ENCODE measurements at regions not wholly inside any gene's neighbourhood (a gene's known extent, or its start where the extent isn't known, plus 50 kb on each side); places are given as distances from the start of the nearest gene placed in this dataset.

DNA sequence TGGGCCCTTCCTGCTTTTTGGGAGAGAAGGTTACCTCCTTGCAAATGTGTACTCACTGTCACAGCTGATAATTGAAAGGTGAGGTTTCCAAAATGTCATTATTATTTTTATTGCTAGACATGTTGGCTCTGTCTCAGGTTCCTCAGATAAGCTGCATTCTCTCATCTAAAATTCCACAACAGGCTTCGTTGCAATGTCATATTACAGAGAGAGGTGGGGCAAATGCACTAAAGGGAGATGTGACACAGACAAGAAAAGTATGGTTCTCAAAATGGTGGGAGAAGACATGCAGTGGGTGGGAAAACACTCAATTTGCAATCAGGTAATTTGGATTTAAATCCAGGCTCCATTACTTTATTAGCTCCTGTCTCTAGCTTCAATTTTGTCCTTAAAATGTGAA lies 256.4 kb upstream of the POU3F2 start:
- DNase-seq: no peak

DNA sequence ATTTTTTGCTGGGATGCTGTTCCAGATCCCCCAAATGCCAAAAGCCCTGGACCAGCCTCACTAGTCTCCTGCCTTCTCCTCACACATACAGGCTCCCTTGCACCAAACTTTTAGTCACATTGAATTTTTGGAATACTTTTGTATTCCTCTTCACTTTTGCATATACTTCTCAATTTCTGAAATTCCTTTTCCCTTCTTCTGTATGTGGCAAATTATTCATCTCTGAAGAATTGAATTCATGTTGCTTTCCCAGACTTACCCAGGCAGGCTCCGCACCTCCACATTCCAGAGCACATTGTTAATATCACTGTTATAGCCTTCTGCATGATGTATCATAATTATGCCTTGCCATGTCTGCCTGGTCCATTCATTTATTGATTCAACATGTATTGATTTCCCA lies 255.3 kb upstream of the POU3F2 start:
- DNase-seq: no peak

DNA sequence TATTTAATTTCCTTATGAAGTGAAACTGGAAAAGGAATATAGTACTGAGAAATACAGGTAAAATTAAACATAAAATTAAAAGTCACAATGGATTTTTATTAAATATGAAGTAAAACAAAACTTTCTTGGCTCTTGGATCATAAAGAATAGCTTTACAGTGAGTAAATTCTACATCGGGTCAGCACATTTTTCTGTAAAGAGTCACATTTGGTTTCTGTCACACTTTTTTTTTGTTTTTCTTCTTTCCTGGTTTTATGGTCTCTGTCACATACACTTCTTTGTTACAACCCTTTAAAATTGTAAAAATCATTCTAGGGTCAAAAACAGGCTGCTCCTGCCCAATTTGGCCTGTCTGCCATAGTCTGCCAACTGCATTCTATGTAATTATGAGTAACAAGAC lies 254.4 kb upstream of the POU3F2 start:
- no peak for DNase-seq

DNA sequence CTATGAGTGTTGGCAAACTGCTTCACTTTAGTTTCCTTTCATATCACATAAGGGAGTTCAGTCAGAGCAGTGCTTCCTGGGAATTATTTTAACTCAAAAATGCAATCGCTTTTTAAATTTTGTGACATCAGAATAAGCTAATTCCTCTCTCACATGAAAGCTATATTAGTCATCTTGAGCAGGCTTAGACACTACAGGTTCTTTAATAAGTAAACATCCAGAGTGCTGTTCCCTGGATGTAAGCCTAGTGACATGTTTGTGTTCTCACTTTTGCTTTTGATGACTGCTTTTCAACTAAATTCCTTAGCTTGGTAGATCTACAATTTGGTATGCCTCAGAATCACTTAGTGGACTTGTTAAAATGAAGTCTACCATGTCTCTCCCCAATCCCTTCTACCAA lies 252.7 kb upstream of the POU3F2 start:
- no peak for DNase-seq

DNA sequence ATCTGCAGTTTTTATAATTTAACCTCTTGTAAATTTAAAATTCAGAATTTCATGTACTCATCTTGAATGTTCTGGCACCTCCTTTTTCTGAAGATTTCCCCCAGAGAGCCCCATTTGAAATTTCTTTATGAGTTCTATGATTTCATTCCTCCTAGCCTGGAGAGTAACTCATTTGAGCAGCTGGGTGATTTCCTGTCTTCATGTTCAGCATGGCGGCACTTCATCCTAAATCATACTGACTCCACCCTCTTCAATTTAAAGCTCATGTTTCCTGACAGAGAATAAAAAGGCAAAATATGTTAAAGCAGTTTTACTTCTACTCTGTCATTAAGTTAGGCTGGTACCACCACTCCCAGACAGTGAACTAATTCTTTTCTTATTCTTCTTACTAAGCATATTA lies 250.9 kb upstream of the POU3F2 start:
- DNase-seq: no peak

DNA sequence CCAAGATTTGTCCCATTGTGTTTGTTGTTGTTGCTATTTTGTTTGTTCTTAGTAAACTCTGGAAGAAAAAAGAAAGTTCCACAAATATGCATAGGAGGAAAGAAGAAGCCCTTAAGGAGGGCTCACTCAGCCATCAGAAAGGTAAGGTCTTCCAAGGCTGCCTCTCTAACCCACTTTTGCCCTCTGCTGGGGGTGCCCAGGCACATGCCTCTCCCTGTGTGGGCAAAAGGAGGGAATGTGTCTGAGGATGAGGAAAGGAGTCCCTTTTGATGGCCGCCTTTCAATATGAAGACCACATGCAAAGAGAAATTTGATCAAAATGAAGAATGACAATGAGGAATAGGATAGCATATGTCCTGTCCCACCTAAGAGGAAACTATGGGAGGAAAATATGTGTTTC lies 248.2 kb upstream of the POU3F2 start:
- no peak for DNase-seq

DNA sequence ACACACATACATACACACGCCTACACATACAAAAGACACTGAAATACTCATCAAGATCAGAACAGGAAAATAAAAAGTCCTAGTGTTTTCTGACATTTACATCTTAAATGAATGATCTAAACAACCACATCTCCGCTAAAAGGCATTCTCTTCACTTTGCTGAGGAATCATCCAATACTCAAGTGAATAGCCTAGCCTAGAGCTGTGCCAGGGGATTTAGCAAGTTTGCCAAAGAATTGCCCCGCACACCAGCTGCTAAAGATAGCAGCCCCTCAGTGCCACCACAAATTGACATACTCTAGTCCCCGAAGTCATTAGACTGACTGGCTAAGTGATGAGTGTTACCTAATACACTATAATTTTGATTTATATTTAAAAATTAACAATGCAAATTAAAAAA lies 246.8 kb upstream of the POU3F2 start:
- DNase-seq: no peak

DNA sequence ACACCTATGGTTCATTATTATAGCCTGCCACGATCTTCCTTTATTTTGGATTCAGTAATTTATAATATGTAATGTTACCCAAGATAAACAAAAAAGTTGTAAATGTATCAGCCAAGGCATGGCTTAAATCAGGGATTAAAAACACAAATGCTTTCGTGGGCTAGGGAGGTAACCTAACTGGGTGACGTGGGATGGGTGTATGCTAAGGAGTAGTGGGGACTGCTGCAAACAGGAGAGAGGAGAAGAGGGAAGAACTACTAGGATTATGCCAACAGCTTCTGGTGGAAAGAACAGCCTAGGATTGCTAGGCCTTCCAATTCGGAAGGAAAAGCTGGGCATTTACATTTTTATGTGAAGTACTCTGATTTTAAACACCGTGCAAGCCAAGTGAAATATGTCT lies 244.8 kb upstream of the POU3F2 start:
- no peak for DNase-seq

DNA sequence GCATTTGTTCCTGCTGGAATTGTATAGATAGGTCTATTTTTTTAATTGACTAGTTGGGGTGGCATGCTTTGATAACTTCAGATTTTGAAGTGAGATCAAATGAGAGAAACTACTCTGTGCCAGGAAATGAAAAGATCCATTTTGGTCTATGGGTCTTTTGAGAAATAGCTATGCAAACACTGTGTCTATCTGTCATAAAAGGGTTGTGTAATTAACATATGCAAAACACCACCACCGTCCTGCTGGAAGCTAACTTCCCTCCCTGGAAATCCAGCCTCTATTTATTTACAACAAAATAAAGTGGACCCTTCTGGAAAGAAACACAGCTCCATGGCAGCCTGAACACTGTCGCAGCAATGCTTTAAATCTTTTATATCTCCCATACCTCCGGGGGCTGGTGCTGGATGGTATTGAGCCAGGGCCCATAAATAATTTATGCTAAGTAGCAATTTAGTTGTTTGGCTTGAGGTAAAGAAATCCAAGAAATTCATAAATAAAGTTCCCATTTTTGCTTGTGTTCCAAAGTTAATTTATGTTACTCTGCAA lies 244.2 kb upstream of the POU3F2 start:
- no peak for DNase-seq

DNA sequence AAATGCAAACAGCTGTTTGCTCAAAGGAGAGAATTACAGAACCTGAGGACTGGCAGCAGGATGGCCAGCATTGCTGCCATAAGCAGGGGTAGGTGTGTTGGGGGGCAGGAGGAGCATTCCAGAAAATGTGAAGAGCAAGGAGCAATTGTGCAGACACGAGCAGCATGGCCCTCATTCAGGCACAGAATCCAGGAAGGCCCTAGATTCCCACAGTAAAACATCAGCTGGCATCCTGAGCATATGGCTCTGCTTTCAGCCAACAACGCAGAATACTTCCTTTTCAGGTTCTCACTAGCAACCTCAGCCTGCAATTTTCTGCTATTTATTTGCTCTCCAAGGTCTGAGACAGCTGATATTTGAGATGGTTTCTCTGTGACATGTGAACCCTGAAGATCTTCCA lies 243.4 kb upstream of the POU3F2 start:
- no peak for DNase-seq

DNA sequence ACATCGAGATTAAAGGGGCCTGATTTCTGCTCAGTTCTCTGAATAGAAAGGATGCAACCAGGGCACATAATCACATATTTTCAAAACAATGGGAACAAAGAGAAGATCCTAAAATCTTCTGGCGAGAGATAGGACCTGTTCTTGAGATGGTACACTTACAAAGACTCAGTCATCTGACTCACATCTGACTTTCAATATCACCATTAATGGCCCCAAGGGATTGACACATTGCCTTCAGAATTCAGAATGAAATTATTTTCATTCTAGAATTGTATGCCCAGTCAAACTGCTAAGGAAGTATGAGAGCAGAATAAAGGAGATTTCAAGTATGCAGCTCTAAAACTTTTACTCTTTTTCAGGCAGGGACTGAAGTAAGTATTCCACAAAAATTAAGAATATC lies 240.7 kb upstream of the POU3F2 start:
- DNase-seq: no peak

DNA sequence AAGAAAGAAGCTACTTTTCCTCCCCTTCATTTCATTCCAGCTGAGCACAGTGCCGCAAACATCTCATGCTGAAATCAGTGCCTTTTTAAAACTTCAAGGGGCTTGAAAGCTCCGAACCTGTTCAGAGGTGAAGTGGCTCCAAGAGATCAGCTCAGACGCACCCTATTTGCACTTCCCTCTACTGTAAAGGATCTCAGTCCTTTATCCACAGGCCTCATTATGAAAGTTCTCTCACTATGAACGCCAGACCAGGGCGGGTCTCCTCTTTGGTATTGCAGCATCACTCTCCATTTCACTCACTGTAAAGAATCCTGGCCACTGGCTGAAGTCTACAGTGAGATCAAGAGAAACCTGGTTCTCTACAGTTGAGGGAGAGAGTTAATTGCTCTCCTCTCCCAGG lies 232.7 kb upstream of the POU3F2 start:
- no peak for DNase-seq

DNA sequence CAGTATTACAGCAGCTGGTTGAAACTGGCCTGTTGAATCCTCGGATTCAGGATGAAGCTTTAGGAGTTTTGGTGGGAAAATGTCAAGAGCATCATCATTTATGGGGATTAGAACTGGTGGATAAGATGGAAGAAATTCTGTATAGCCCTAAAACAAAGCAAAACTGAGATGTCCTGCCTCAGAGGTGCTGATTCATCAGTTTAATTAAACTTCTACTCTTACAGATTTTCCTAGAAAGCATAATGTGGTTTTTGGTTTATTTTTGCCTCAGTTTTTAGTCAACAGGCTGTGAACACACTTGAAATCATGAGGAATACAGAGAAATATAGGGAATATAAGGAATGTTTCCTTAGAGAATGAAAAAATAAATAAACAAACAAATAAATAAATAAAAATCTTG lies 228.7 kb upstream of the POU3F2 start:
- no peak for DNase-seq

DNA sequence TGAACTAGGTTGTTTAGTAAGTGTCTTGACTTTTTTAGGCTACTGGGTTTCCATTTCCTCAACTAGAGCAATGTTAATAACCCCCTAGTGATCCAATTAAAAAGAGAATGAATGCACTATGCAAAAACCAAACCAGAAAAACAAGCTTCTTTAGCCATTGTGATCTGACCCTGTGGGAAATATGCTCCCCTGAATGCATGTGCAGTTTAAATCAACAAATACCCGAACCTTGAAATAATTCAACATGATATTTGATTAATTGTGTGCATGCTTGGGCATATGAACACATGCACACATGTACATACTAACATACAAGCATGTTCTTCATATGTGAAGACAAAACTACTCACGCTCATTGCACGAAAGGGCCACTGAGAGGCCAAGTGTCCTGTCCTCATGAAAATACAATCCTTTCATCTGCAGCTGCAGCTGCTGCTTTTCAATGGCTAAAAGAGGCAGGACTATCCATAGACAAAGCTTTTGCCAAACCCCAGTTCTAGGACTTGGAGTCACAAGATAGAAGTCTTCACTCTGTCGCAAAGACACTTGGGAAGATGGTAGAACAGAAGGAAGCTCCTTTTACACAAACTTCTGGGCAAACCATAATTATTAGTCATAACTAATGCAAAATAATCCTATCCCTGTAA lies 207.1 kb upstream of the POU3F2 start:
- DNase-seq: no peak

DNA sequence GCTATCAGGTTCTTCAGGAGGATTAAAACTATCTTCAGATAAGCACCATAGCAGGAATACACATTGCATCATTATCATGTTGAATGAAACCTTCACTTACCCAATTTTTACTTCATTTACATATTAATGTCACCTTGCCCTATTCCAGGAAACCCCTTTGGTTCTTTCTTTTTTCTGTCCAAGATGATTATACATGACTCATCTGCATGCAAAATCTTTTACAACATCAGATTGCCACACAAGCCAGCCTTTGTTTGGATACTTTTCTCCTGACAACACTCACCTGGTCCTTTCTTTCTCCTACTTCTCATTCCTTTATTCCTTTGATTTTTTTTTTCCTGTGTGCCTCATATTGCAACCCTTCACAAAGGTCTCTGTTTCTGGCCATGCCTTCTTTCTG lies 200.5 kb upstream of the POU3F2 start:
- no peak for DNase-seq

DNA sequence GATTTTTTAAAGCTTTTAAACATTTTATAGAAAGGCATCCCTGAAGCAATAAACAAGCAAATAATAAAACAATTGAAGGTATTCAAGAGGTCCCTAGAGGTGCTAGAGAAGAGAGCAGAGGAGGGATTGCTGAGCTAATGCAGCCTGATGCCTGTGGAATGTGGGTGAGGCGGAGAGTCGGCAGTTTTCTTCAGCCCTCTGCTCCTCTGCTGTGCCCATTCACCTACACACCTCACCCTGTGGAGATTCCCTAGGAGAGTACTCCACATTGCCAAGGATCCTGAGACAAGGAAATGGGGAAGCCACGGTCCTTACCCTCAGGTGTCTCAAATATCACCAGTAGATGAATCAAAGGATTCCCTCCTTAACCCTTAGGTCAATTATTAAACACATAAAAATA lies 199.8 kb upstream of the POU3F2 start:
- no peak for DNase-seq

DNA sequence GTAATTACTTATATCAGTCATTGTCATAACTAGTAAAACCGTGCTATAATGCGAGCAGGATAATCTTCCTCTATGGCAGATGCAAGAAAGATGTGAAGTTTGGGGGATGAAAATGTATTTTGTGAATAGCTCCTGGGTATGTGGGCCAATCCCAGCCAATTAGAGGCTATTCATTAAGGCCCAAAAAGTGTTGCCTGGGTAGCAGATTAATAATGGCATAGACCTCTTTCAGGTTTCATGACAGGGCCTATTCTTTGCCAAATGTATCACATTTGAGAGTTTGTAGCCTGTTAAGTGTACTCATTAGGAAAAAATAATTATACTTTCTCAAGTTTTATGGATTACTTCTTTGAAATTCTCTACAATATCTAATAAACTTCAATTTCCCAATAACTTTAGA lies 199.2 kb upstream of the POU3F2 start:
- no peak for DNase-seq

DNA sequence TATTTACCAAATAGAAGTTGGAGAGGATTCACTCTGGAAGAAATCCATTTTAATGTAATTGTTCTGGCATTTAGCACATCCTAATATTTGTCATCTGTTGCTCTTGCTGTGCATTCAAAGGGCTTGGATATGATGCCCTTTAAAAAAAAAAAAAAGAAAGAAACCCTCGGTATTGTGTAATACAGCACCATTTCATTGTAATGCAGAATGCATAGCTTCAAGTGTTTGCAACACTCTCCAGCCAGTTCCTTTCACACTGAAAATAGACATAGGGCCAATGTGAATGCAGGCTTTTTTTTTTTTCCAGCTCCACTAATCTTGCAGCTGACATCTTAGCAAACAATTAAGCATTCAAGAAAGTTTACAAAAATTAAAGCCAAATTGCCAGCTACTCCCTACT lies 197.4 kb upstream of the POU3F2 start:
- DNase-seq: no peak

DNA sequence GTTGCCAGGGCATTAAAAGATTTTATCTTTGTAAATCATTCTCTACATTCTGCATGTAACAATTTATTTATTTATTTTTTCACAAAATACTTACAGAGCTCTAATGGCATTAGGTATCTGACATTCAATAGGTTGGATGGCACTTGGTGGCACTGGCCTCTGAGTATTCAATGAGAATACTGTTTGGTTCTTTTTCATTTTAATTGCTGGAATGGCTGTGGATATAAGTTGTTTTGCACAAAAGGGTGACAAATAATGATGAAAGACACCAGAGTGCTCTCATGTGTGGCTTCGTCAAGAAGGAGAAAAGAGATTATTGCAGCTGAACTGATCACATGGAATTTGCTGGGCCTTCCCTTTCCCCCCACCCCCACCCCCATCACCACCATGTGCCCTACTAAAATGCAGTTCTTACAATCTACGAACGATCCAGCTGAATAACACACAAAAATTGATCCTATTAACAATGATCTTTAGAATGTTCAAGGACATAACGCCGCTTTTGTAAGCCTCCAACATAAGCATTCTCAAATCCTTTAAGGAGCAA lies 195.2 kb upstream of the POU3F2 start:
- DNase-seq: no peak

DNA sequence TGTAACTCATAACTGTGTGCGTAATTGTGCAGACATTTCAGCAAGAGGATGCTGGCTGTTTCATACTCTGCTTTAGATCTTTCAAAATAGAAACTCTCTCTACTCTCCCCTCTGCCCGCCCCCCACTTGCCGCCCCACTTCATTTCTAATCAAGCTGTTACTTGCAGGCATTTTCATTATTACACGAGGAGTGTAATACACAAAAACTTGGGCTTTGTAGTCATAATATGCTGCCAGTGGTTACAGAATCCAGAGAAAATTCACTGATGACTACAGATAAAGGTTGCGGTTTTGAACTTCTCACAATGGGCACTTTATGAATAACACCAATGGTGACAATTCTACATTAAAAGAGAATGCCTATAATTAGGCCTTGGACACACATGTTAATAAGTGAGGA lies 194.0 kb upstream of the POU3F2 start:
- DNase-seq: no peak

DNA sequence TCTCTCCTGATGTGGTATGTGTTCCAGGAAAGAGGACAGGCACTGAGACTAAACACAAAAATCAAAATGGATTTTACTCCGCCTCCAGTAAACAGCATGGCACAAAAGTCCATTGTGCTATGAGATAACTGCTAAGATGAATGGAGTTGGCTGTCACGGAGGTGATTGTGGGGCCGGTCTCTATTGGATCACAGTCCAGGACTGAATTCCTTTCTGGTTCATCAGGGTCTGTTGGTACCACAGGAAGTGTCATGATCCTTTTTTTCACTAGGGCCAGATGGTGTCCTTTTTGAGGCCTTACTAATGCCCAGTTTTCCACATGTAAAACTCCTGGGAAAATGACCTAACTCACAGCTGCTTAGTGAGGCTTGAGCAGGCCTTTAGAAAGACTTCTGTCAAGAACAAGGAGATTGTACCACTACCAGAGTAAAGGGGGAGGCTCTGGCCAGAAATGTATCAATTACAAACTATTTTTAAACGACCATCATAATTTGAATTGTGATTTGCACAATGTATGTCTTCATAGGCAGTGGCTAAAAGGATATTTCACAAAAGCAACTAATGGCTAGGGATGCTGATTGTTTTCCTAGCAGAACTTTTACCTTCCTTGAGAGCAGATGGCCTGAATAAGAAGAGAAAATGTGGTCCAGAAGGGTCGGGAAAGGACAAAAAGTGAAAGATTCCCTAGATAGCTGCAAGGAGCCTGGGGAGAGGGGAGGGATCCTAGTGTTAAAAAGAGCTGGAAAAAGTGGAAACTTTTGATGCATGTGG lies 192.2 kb upstream of the POU3F2 start:
- no peak for DNase-seq

DNA sequence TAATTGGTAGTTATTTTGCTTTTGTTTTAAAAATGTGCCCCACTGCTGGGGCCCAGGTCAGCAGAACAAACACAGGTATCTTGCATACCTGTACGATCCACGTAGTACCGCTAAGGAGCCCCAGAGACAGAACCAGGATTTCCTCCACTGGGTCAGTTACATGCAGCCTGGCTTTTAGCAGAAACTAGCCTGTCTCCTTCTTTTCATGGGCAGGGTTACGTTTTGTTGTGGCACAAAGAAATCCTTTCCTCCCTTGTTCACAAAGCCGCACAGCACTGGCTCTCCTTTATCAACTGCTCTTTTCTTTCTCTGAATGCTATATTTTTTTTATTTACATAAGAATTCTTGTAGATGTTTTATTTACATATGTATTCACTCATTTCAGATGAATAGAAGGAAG lies 190.3 kb upstream of the POU3F2 start:
- DNase-seq: no peak

DNA sequence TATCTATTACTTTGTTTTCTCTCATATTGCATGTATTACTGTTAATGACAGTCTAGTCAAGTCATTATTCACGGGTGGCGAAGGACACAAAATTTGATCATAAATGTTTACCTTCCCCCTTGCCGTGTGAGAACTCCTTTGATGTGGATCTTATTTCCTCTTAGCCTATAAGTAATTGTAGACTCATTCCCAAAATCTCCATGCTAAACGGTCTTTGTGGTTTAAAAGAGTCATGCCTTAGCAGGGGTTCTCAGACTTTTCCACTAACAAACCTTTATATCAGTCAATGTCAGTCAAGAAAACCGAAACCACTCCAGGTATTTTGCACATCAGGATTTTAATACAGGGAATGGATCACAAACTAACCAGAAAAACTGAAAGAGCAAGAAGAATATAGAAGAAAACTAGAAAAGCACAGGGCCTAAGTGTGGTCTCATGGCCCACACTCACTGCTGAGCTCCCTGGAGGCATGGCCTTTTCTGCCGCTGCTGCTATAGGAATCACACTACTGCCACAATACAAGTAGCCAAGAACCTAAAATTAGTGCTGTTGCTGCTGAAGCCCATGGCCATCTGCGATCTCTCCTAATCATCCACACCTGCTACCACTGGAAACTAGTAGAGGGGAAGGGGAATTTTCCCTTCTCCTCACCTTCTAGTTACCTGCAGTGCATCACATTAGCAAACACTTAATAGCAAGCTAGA lies 186.0 kb upstream of the POU3F2 start:
- no peak for DNase-seq

DNA sequence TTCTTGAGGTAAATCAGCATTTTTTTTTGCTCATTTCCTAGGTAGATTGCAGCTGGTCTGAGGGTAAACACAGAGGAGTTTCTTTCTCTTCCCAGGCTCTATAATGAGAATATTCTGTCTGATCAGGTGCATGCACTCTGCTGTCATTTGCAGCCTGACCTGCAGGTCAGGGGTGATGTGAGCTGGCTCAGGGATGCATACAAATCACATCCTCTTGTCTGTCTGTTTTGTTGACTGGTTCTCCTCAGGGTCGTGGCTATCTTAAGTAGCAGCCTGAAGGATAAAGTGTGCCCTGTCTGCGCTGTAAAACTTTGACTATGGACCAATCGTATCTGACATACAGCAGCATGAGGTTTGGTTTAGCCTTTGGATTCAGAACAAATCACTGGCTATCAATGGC lies 183.4 kb upstream of the POU3F2 start:
- DNase-seq: no peak
